ENCODE measurements at regions not wholly inside any gene's neighbourhood (a gene's known extent, or its start where the extent isn't known, plus 50 kb on each side); places are given as distances from the start of the nearest gene placed in this dataset.
"Not testable (repeated sequence)": the region's sequence is repeated elsewhere in the genome, so short reads cannot be mapped to it uniquely, and the experiment has no call there.

- no peak for DNase-seq (ENCODE audit: low spot score)
These were observed 747.4 kb upstream of the NECTIN3 start for GRCh38 chr3:110324171-110324705.

- DNase-seq (ENCODE audit: low spot score), result no peak
These were observed 743.7 kb upstream of the NECTIN3 start for GRCh38 chr3:110327870-110328269.

GRCh38 chr3:110331562-110331961 is 740.1 kb upstream of the NECTIN3 start:
- DNase-seq (ENCODE audit: low spot score), result not testable (repeated sequence)

- DNase-seq (ENCODE audit: low spot score), result no peak
These were observed 739.0 kb upstream of the NECTIN3 start for GRCh38 chr3:110332629-110333028.

- no peak for DNase-seq (ENCODE audit: low spot score)
These were observed 730.6 kb upstream of the NECTIN3 start for GRCh38 chr3:110341047-110341446.

- no peak for DNase-seq (ENCODE audit: low spot score)
These were observed 728.2 kb upstream of the NECTIN3 start for GRCh38 chr3:110343376-110343775.

GRCh38 chr3:110343945-110344344 is 727.7 kb upstream of the NECTIN3 start:
- no peak for DNase-seq (ENCODE audit: low spot score)

- DNase-seq (ENCODE audit: low spot score), result no peak
These were observed 727.1 kb upstream of the NECTIN3 start for GRCh38 chr3:110344487-110344886.

- no peak for DNase-seq (ENCODE audit: low spot score)
These were observed 726.5 kb upstream of the NECTIN3 start for GRCh38 chr3:110344897-110345767.

GRCh38 chr3:110349295-110349694 is 722.3 kb upstream of the NECTIN3 start:
- DNase-seq (ENCODE audit: low spot score), result no peak

- no peak for DNase-seq (ENCODE audit: low spot score)
These were observed 718.6 kb upstream of the NECTIN3 start for GRCh38 chr3:110352841-110353604.

- no peak for DNase-seq (ENCODE audit: low spot score)
These were observed 708.9 kb upstream of the NECTIN3 start for GRCh38 chr3:110362751-110363150.

GRCh38 chr3:110367289-110367688 is 704.3 kb upstream of the NECTIN3 start:
- not testable (repeated sequence) for DNase-seq (ENCODE audit: low spot score)

GRCh38 chr3:110375751-110376518 is 695.7 kb upstream of the NECTIN3 start:
- DNase-seq (ENCODE audit: low spot score), result no peak

- DNase-seq (ENCODE audit: low spot score), result no peak
These were observed 693.1 kb upstream of the NECTIN3 start for GRCh38 chr3:110378481-110378880.

GRCh38 chr3:110381992-110382391 is 689.6 kb upstream of the NECTIN3 start:
- no peak for DNase-seq (ENCODE audit: low spot score)

- DNase-seq (ENCODE audit: low spot score), result no peak
These were observed 688.3 kb upstream of the NECTIN3 start for GRCh38 chr3:110383356-110383755.

GRCh38 chr3:110384601-110385000 is 687.0 kb upstream of the NECTIN3 start:
- DNase-seq (ENCODE audit: low spot score), result no peak

GRCh38 chr3:110389005-110389404 is 682.6 kb upstream of the NECTIN3 start:
- no peak for DNase-seq (ENCODE audit: low spot score)

- DNase-seq (ENCODE audit: low spot score), result no peak
These were observed 681.2 kb upstream of the NECTIN3 start for GRCh38 chr3:110390372-110390771.

- no peak for DNase-seq (ENCODE audit: low spot score)
These were observed 680.6 kb upstream of the NECTIN3 start for GRCh38 chr3:110391042-110391441.
